Neural crest cell (in vitro differentiated cells): ENCODE measurements at regions not wholly inside any gene's neighbourhood (a gene's known extent, or its start where the extent isn't known, plus 50 kb on each side); places are given as distances from the start of the nearest gene placed in this dataset.
A peak's percentile ranks its signal among the peaks of the same experiment; 100 is the strongest.
"Not testable (repeated sequence)": the region's sequence is repeated elsewhere in the genome, so short reads cannot be mapped to it uniquely, and the experiment has no call there.

Experiments used
- DNase-seq: peaks from one replicate; pipeline ENCODE4 v3.0.0; 2021; ENCODE audit warnings: low read depth, mixed read lengths, low spot score
- H3K27ac Mint-ChIP-seq: one replicate; pipeline ENCODE4 v1.8.0; 2021; ENCODE audit warnings: mild to moderate bottlenecking, mixed read lengths; ENCODE audit not compliant: unreplicated experiment
- H3K27me3 Mint-ChIP-seq: 2 replicates; pipeline ENCODE4 v1.8.0; 2021; ENCODE audit warnings: low read depth, mild to moderate bottlenecking, mixed read lengths
- H3K36me3 Mint-ChIP-seq: 2 replicates; pipeline ENCODE4 v1.8.0; 2021; ENCODE audit warnings: low read depth, mild to moderate bottlenecking, mixed read lengths
- H3K4me1 Mint-ChIP-seq: 2 replicates; pipeline ENCODE4 v1.8.0; 2021; ENCODE audit warnings: mixed read lengths
- H3K4me3 Mint-ChIP-seq: one replicate; pipeline ENCODE4 v1.8.0; 2021; ENCODE audit warnings: mild to moderate bottlenecking, mixed read lengths
- H3K9me3 Mint-ChIP-seq: 2 replicates; pipeline ENCODE4 v1.8.0; 2021; ENCODE audit warnings: mixed read lengths
- CTCF ChIP-seq: fragments of 200-600 bp; sonication (generic); conservative IDR thresholded peaks from 2 replicates; pipeline ENCODE4 v1.5.0; 2021; ENCODE audit warnings: antibody characterized with exemption, mild to moderate bottlenecking

- peak overlapping the region; percentile 51 for H3K4me3 Mint-ChIP-seq
- H3K27ac Mint-ChIP-seq, result no peak overlapping the region
- H3K36me3 Mint-ChIP-seq, result no peaks in the 10 kb centered on the region
- no peak for TF ChIP-seq CTCF
- H3K27me3 Mint-ChIP-seq, result peaks cover 47% of the 10 kb centered on the region
- H3K9me3 Mint-ChIP-seq, result no peaks in the 10 kb centered on the region
- no peaks in the 10 kb centered on the region for H3K4me1 Mint-ChIP-seq
- no peak for DNase-seq
Measured at GRCh38 chr3:125767641-125768040, 172.3 kb upstream of the OSBPL11 start.

DNA sequence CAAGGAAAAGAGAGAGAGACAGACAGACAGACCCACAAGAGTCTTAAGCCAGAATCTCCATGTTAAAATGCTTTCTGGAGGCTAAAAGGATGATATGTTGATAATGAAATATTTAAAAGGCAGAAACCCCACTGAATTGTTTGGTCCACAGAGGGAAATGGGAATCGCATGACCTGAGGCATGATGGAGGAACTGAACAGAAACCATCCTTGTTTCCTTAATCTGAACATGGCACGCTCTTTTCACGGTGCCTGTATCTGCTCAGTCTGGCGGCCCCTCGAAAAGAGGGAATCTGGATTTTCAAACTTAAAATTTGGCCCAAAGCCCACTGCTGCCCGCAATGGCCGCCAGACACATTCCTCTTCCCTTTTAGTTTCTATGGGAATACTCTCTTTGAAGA, 173.5 kb upstream of the OSBPL11 start:
- not testable (repeated sequence) for H3K36me3 Mint-ChIP-seq, H3K4me1 Mint-ChIP-seq, DNase-seq, H3K4me3 Mint-ChIP-seq, H3K9me3 Mint-ChIP-seq, H3K27ac Mint-ChIP-seq
- H3K27me3 Mint-ChIP-seq, result peaks cover 39% of the 10 kb centered on the region

DNA sequence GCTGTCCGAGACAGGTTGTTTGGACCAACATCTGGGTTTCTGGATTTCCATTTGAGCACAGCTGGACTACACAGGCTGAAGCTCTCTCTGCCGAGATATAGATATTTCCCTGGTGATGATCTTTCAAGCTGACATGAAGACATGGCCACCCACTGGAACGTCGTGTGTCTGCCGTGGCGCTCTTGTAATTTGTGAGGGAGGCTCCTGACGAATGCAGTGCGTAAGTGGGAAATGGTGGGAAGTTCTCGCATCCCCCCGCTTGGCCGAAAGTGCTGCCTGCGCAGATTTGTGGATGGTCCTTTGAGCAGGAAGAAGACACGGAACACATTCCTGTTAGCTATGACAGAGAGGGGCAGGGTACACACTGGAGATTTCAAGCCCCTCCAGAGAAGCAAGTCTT, 176.2 kb upstream of the OSBPL11 start:
- H3K27ac Mint-ChIP-seq, H3K4me3 Mint-ChIP-seq, H3K4me1 Mint-ChIP-seq, DNase-seq, H3K36me3 Mint-ChIP-seq, H3K9me3 Mint-ChIP-seq: not testable (repeated sequence)
- H3K27me3 Mint-ChIP-seq, result peaks cover 19% of the 10 kb centered on the region

GRCh38 chr3:125774433-125775034, 179.2 kb upstream of the OSBPL11 start:
- H3K27ac Mint-ChIP-seq, H3K27me3 Mint-ChIP-seq, H3K4me3 Mint-ChIP-seq, H3K36me3 Mint-ChIP-seq, H3K4me1 Mint-ChIP-seq, DNase-seq, H3K9me3 Mint-ChIP-seq: not testable (repeated sequence)

DNA sequence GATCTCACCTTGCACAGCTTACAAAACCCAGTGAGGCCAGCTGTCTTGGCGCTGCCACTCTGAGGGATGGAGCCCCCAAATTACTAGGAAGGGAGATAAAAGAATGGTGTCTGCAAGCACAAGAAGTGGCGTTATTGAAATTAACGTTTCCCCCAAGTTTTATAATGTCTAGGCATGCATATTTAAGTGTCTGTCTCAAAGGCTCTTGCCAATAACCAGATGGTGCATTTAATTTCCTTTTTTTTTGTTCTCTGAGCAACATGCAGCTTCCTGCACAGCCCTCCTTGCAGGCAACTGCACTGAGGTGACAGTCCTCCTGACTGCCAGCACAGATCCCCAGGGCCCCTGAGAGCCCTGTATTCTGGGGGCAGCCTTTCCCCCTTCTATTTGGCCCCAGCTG, 179.8 kb upstream of the OSBPL11 start:
- not testable (repeated sequence) for H3K27ac Mint-ChIP-seq, DNase-seq, H3K9me3 Mint-ChIP-seq, H3K4me3 Mint-ChIP-seq, H3K4me1 Mint-ChIP-seq, H3K27me3 Mint-ChIP-seq, H3K36me3 Mint-ChIP-seq

- not testable (repeated sequence) for H3K9me3 Mint-ChIP-seq, H3K4me3 Mint-ChIP-seq, H3K27ac Mint-ChIP-seq, H3K27me3 Mint-ChIP-seq, H3K36me3 Mint-ChIP-seq, H3K4me1 Mint-ChIP-seq, DNase-seq
Measured at GRCh38 chr3:125775606-125776294, 180.5 kb upstream of the OSBPL11 start.

DNA sequence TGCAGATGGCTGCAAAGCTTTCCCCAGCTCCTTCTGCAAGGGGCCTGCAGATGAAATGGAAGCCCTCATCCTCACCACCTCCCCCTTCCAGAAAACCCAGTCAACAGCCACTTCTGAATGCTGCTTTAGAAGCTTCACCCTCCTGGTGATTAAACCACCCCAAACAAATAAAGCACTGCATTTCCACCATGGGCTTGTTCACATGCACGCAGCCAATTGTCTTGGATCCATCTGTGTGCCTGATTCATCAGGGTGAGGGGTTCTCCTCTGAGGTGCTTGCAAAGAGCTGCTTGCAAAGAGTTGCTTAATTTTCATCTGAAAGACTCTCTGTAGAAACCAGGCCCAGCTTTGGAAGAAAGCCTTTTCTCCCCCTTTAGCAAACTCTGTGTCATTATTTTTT, 184.0 kb upstream of the OSBPL11 start:
- not testable (repeated sequence) for H3K4me1 Mint-ChIP-seq, H3K27ac Mint-ChIP-seq, H3K36me3 Mint-ChIP-seq, H3K4me3 Mint-ChIP-seq, DNase-seq, H3K27me3 Mint-ChIP-seq, H3K9me3 Mint-ChIP-seq

DNA sequence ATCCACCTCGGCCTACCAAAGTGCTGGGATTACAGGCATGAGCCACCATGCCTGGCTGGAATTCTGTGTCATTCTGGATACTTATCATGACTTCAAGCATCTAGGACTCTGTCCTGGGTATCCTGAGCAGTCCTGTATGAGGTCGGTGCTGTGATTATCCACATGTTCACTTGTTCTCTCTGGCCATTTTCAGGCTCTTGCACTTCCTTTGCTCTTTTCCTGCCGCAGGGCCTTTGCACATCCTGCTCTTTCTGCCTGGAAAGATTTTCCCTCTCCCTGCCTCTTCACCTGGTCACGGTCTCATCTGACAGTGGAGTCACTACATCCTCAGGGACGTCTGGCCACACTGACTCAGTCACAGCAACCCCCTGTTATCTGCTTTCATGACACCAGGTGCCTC, 184.6 kb upstream of the OSBPL11 start:
- not testable (repeated sequence) for H3K36me3 Mint-ChIP-seq, H3K27me3 Mint-ChIP-seq, H3K9me3 Mint-ChIP-seq, H3K4me3 Mint-ChIP-seq, H3K4me1 Mint-ChIP-seq, DNase-seq
- peak overlapping the region; percentile 67 for H3K27ac Mint-ChIP-seq

DNA sequence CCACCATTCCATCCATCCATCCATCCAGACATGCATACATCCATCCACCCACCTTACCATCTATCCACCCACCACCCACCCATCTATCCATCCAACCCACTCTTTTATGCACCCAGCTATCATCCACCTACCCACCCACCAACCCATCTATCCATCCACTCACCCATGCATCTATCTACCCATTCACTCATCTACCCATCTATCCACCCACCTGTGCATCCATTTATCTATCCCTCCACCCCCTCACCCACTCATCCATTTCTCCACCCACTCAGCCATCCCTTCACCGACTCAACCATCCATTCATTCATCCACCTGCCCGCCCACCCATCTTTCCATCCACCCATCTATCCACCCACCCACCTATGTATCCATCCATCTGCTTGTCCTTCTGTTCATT, 186.4 kb upstream of the OSBPL11 start:
- not testable (repeated sequence) for DNase-seq, H3K4me3 Mint-ChIP-seq, H3K4me1 Mint-ChIP-seq, H3K36me3 Mint-ChIP-seq, H3K9me3 Mint-ChIP-seq, H3K27ac Mint-ChIP-seq, H3K27me3 Mint-ChIP-seq

GRCh38 chr3:125790312-125790711, 178.7 kb upstream of the ROPN1B start:
- DNase-seq, H3K4me1 Mint-ChIP-seq, H3K4me3 Mint-ChIP-seq, H3K36me3 Mint-ChIP-seq, H3K27ac Mint-ChIP-seq, H3K9me3 Mint-ChIP-seq: not testable (repeated sequence)
- H3K27me3 Mint-ChIP-seq, result peaks cover 37% of the 10 kb centered on the region

DNA sequence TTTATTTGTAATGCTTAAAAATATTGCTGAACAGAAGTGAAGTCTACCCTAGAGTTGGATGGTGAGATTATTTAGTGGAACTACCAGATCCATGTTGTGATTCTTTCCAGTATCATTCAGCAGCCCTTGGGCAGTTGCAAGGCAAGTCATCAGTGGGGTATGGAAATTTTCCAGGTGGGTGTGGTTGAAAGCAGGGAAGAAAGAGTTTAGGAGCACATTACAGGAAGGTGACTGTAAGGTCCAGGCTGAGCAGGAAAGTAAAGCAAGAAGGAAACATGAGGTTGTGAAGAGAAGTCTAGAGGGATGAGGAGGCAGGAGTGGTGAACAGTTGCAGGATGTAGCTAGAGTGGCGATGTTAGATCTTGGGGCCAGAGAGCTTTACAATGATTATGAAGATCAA, 178.0 kb upstream of the ROPN1B start:
- H3K4me1 Mint-ChIP-seq, H3K4me3 Mint-ChIP-seq, H3K36me3 Mint-ChIP-seq, H3K27ac Mint-ChIP-seq, H3K9me3 Mint-ChIP-seq, DNase-seq: not testable (repeated sequence)
- H3K27me3 Mint-ChIP-seq, result peaks cover 43% of the 10 kb centered on the region
